Hypothalamus (tissue), 51 donors: ENCODE measurements at regions not wholly inside any gene's neighbourhood (a gene's known extent, or its start where the extent isn't known, plus 50 kb on each side); places are given as distances from the start of the nearest gene placed in this dataset.
"Not testable (repeated sequence)": the region's sequence is repeated elsewhere in the genome, so short reads cannot be mapped to it uniquely, and the experiment has no call there.

Experiments used
- DNase-seq, 51 donors: peaks; one replicate each; lab custom pipeline; 2025; lab: John Stamatoyannopoulos, UW

DNA sequence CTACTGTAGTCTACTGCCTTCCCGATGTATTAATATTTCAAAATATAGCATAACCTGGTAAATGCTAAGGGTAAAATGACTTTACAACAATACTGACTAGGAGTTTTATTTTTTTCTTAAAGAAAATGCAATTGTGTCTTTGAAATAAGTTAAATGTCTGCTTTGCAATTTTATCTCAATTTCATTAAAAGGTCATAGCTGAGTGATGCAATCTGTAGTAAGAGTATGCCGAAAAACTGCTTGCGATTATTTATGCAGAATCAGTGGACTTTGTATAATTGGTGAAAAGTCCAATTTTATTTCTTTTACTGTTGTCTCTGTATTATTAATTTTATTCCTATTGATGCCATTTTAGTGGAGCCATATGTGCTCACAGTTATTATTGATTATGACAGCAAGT, 1143.6 kb upstream of the EPHA6 start:
- DNase-seq: no peak

DNA sequence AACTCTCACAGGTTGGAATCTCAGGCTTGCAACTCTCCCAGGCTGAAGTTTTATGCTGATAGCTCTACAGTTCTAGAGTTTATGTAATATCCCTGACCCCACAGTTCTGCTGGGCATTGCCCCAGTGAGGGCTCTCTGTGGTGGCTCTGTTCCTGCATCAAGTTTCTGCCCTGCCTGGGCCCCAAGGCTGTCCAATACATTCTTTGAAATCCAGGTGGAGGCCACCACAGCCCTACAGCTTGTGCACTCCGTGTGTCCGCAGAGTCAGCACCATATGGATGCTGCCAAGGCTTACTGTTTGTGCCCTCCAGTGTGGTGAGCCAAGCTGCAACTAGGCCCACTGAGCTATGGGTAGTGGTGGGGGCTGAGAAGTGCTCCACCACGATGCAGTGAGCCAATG, 1141.2 kb upstream of the EPHA6 start:
- DNase-seq: no peak

DNA sequence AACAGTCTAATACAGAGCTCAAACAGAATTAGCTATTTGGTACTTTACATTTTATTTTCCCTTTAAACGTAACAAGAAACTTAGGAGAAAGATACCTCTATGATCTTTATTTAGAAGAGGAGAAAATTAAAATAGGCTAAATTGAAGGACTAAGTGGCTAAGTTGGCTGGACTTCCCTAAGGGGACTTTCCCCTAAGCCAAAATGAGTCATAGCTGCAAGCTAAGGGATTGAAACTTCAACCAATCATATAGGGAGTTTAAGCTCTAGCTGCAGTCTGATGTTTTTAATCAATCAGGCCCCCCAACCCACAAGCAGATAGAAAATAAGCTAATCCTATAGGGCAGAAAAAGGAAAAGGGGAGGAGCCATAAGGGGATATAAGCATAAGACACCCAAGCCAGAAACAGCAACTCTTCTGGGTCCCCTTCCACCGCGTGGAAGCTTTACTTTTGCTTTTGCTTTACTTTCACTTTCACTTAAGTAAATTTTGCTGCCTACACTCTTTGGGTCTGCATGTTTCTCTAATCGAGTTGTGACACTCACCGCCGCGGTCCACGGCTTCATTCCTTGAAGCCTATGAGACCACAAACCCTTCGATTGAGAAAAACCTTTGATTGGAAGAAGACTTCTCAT, 1108.5 kb upstream of the EPHA6 start:
- no peak for DNase-seq

DNA sequence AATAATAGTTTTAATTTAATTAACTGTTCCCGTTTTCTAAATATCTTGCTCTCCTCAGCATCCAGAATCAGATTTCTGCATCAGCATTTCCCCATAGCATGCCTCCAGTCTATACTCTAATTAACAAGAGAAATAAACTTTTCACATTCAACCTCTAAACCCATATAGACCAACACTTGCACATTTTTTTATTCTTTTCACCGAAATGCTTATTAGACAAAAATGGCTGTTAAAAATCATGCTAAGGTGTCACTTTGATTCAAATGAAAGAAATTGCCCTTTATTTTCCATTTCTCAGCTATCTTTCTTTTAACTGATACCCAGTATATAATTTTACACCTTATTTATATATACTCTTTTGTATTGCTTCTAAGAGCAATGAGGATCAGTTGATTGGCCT, 1107.1 kb upstream of the EPHA6 start:
- no peak for DNase-seq

GRCh38 chr3:95710684-95711083, 1103.7 kb upstream of the EPHA6 start:
- DNase-seq: no peak

DNA sequence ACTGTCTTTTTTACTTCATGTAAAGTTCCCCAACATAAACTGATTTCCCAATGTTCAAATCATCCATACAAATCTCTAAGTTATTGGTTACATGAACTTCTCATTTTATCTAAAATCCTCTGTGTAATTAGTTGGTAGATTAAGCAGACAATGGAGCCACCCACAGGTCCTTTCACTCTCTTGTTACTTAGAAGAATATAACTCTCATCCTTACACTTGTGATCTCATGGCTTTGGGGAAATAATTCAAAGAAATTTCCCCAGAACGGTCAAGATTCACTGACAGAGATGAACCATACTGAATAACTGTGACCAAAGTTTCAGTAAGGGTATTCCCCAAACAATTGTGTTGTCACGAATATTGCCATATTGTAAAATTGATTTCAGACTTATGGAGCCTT, 1102.6 kb upstream of the EPHA6 start:
- DNase-seq: no peak

DNA sequence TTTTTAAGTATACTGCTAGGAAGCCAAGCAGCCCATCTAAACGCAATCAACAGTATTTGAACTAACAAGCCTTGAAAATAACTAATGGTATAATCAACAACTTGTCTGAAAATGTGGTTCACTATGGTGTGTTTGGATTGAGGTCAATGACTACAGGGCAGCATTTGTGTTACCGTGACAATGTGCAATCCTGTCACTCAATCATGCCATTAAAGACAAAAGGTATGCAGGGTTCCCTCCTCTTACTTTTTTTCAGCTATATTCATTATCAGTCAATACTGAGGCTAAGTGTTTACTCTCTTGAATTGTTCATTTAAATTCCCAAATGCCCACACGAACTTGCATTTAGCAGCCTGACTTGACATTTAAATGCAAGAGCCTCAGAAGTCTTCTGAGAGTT, 1099.3 kb upstream of the EPHA6 start:
- DNase-seq: no peak

DNA sequence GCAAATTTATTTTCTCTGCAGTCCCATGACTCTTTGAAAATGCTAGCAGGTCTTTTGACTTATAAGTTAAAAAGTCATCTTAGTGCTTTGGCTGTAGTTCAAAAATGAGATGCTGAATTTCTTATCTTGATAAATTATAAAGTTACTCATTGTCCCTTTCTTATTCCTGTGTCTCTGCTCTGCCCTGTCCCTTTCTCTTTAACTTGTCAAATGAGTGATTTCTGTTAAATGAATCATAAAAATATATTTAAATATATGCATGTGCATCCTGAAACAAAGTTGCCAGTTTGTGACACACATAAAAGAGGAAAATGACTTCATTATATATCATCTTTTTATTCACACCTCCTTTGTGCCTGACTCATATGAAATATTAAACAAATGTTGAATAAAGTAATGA, 1097.3 kb upstream of the EPHA6 start:
- DNase-seq: no peak

DNA sequence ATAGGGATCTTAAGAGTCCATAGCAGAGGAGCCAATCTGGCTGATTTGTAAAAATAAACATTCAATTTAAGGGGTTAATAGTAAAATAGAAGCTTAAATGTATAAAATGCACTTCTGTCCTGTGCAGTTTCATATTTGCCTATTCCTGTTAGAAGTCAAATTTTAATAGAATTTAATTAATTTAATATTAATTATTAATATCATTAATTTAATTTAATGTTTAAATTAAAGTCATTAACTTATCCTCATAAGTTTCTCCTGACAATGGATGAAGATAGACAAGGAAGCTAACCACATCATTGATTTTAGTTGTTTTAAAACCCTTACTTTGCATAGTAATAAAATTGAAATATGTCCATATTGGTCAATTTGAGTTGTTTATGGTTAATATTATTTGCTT, 1096.2 kb upstream of the EPHA6 start:
- DNase-seq: no peak

DNA sequence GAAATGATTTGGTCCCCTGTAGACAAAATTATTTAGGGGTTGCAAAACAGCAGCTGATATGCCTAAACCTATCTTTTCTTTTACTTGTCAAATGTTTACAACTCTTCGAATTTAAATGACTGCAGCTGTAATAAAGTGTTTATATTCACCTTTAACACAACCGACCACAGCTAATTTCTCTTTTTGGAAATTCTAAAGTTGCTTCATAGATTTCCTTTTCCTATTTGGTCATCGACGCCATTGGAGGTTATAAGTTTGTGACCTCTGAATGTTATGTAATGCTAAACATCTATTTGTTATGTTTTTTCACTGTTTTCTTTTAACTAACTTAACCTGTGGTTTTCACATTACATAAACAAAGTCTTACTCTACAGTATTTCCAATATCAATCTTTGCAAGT, 1094.9 kb upstream of the EPHA6 start:
- no peak for DNase-seq

DNA sequence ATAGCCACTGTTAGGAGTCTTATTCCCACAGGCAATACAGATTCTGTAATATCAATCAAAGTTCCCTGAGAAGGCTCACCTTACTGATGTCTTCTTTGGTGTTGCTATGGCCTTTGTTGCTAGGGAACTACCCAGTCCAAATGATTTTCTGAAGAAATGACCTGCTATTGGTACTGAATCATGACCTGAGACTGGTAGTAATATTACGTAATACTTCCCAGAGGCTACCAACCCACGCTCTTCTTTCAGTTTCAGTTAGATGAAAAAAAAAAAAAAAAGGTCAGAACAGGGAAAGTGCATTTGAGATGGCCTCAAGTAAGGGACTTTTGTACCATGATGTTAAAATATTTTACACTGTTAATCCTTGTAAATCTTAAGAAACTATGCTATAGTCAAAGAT, 1092.5 kb upstream of the EPHA6 start:
- DNase-seq: no peak

- DNase-seq: no peak
Observed at GRCh38 chr3:95725770-95726169, 1088.6 kb upstream of the EPHA6 start.

DNA sequence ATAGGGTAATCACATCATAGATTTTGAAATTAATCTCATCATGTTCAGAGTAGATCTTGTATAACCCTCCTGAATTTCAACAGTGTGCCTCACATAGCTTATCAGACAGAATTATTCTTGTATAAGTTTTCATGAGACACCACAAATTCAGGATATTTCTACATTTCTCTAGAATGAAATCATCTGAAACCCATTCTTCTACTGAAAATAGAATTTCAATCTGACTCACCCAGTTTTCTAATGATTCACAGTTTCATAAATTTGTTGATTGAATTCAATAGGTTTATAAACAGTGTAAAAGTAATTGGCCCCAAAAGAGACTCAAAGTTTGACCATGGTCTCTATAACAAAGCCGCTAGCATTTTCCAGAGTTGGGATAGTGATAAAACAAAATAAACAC, 1082.6 kb upstream of the EPHA6 start:
- no peak for DNase-seq

DNA sequence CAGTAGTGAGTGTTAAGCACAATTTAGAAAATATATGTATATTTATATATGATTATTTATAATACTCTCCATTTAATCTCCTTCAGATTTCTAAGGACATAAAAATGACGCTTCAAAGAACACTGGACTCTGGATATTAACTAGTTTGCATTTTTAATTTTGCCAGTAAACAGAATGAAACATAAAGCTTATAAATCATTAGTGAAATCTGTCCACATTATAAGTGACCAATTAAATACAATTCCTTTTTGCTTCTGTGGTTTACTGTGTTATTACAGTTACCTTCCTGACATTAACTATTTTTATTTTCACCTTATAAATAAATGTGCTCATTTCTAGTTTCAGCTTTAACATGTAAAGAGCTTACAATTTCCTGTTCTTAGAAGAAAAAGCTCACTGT, 1081.1 kb upstream of the EPHA6 start:
- no peak for DNase-seq

DNA sequence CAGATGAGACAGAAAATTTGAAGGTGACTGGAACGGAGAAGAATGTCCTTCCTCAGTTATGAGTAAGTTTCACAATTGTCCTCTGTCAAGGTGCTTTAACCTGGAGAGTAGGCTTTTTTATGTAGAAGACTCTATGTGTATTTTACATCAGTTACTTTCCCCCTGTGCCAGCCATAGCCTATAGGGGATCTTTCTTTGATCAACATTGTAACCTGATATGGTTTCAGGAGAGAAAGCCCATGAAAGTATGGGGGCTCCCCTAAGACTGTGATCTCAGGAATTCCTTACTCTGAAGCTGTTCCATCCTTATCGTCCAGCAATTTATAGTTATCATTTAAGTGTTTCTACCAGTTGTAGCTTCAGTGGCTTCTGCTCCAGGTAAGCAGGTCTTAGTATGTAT, 1076.3 kb upstream of the EPHA6 start:
- no peak for DNase-seq

- not testable (repeated sequence) for DNase-seq
Observed at GRCh38 chr3:95744896-95745295, 1069.5 kb upstream of the EPHA6 start.

GRCh38 chr3:95750097-95750496, 1064.3 kb upstream of the EPHA6 start:
- no peak for DNase-seq

- no peak for DNase-seq
Observed at GRCh38 chr3:95751509-95751908, 1062.9 kb upstream of the EPHA6 start.

GRCh38 chr3:95752199-95752598, 1062.2 kb upstream of the EPHA6 start:
- no peak for DNase-seq

DNA sequence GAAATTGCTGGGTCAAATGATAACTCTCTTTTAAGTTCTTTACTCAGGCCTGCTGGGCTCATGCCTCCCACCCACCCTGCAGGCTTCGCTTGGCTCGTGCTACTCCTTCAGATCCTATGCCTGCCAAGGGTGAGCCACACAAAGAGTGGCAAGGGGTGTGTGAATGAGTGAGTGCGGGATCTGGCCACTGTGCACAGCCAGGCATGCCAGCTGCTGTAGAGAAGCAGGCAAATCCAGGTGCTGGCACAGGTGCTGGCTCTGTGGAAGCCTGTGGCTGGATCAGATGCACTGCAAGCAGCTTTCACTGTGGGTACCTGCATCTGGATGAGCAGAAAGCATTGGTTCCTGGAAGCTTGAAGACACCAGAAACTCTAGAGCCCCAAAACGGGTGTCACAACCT, 1055.7 kb upstream of the EPHA6 start:
- DNase-seq: no peak

- DNase-seq: no peak
Observed at GRCh38 chr3:95759614-95760301, 1054.6 kb upstream of the EPHA6 start.

- DNase-seq: no peak
Observed at GRCh38 chr3:95775486-95776094, 1038.8 kb upstream of the EPHA6 start.
